K562 (cell line): ENCODE measurements at regions not wholly inside any gene's neighbourhood (a gene's known extent, or its start where the extent isn't known, plus 50 kb on each side); places are given as distances from the start of the nearest gene placed in this dataset.

Experiments
- CEBPG ChIP-seq, 3 experiments: fragments of 200-800 bp in 1 of 3; sonication (Bioruptor generic) in 1 of 3; sonication (generic) in 1 of 3; formaldehyde crosslinking in 1 of 3; IDR thresholded peaks in 2 of 3; conservative IDR thresholded peaks in 1 of 3; 2 replicates each; pipeline versions ENCODE4 v1.6.1 to v1.8.0; 2016 to 2022; ENCODE audit warnings: missing compliant biosample characterization in 2 of 3, missing genetic modification characterization in 2 of 3, mild to moderate bottlenecking in 1 of 3, missing genetic modification reagents in 1 of 3
- CTCF ChIP-seq, 3 experiments: IDR thresholded peaks in 2 of 3; conservative IDR thresholded peaks in 1 of 3; 2 replicates each; pipeline ENCODE4 v1.5.1; 2011 to 2012; ENCODE audit warnings: low read length in 3 of 3, mild to moderate bottlenecking in 3 of 3, control low read depth in 2 of 3, improper control_type of control experiment in 1 of 3, inconsistent platforms in 1 of 3, low read depth in 1 of 3, mixed read lengths in 1 of 3, moderate library complexity in 1 of 3; ENCODE audit not compliant: insufficient read depth in 2 of 3
- E2F1 ChIP-seq: sonication (generic); formaldehyde crosslinking; IDR thresholded peaks from 2 replicates; pipeline ENCODE4 v1.8.1; 2023; ENCODE audit warnings: mild to moderate bottlenecking, missing genetic modification reagents, moderate library complexity
- EGR1 ChIP-seq: fragments of 450-650 bp; conservative IDR thresholded peaks from 2 replicates; pipeline ENCODE4 v1.6.1; 2017; ENCODE audit warnings: mild to moderate bottlenecking
- FOXK2 ChIP-seq, 2 experiments: fragments of 450-650 bp; IDR thresholded peaks in 1 of 2; conservative IDR thresholded peaks in 1 of 2; 2 replicates each; pipeline ENCODE4 v1.6.1; 2016; ENCODE audit warnings: low read depth in 2 of 2, mild to moderate bottlenecking in 1 of 2
- HOMEZ ChIP-seq: fragments of 250-450 bp; sonication (Bioruptor Pico); IDR thresholded peaks from 2 replicates; pipeline ENCODE4 v1.4.0; 2020; ENCODE audit warnings: mild to moderate bottlenecking, moderate library complexity
- NUFIP1 ChIP-seq: fragments of 450-650 bp; IDR thresholded peaks from 2 replicates; pipeline ENCODE4 v1.6.1; 2018; ENCODE audit not compliant: partially characterized antibody
- SETDB1 ChIP-seq: IDR thresholded peaks from one replicate; pipeline ENCODE4 v1.6.1; 2012; ENCODE audit warnings: low read length, control low read depth, inconsistent platforms
- ZNF274 ChIP-seq: IDR thresholded peaks from 2 replicates; pipeline ENCODE4 v1.6.1; 2011; ENCODE audit warnings: low read depth, mild to moderate bottlenecking, low read length, moderate library complexity, borderline replicate concordance
- ZNF75A ChIP-seq: fragments of 450-650 bp; formaldehyde crosslinking; IDR thresholded peaks from 2 replicates; pipeline ENCODE4 v1.4.0; 2020; ENCODE audit warnings: mild to moderate bottlenecking
- TF ChIP-seq, protein P1 (sequence below): fragments of 250-450 bp; sonication (Bioruptor Pico); IDR thresholded peaks from 2 replicates; pipeline ENCODE4 v1.8.0; 2022; ENCODE audit warnings: moderate library complexity, mild to moderate bottlenecking, inconsistent platforms
- TF ChIP-seq, protein P2 (sequence below): sonication (generic); formaldehyde crosslinking; IDR thresholded peaks from 2 replicates; pipeline ENCODE4 v1.8.0; 2022; ENCODE audit warnings: mild to moderate bottlenecking, missing genetic modification reagents

DNA sequence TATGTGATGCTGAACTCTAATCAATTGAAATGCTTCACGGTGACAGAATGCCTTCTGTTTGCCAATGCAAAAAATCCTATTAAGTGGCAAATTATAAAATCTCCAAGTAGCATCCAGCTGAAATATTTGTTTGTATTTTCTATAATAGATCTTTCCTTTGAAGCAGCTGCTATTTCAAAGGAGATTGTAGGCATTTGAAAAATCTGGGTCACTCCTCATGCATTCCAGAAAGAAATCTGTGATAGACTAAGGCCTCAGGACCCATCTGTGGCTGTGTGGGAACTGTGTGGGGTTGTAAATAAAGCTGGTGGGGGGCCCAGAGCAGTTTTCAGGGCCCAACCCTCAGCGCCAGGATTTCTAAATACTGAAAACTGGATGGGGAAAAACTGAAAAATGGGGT lies 216.9 kb upstream of the ARG1 start:
- TF ChIP-seq, protein P1, sequence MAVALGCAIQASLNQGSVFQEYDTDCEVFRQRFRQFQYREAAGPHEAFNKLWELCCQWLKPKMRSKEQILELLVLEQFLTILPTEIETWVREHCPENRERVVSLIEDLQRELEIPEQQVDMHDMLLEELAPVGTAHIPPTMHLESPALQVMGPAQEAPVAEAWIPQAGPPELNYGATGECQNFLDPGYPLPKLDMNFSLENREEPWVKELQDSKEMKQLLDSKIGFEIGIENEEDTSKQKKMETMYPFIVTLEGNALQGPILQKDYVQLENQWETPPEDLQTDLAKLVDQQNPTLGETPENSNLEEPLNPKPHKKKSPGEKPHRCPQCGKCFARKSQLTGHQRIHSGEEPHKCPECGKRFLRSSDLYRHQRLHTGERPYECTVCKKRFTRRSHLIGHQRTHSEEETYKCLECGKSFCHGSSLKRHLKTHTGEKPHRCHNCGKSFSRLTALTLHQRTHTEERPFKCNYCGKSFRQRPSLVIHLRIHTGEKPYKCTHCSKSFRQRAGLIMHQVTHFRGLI, result no peak
- TF ChIP-seq CTCF (IDR thresholded peaks at IDR 0.05 in 2 of 3, conservative IDR thresholded peaks at IDR 0.05 in 1 of 3; ENCODE audit: insufficient read depth in 2 of 3, low read depth in 1 of 3, low read length in 3 of 3) (no peak), HOMEZ (CRISPR knock-in tag) (no peak), E2F1 (CRISPR knock-in tag) (no peak), FOXK2 (conservative IDR thresholded peaks at IDR 0.05 in 1 of 2, IDR thresholded peaks at IDR 0.05 in 1 of 2; ENCODE audit: low read depth in 2 of 2) (no peak), ZNF274 (no peak), EGR1 (no peak), SETDB1 (no peak), ZNF75A (CRISPR knock-in tag) (no peak), CEBPG (CRISPR knock-in tag; IDR thresholded peaks at IDR 0.05) (no peak), CEBPG (tag; conservative IDR thresholded peaks at IDR 0.05 in 1 of 2, IDR thresholded peaks at IDR 0.05 in 1 of 2) (no peak), NUFIP1 (no peak)
- TF ChIP-seq, protein P2, sequence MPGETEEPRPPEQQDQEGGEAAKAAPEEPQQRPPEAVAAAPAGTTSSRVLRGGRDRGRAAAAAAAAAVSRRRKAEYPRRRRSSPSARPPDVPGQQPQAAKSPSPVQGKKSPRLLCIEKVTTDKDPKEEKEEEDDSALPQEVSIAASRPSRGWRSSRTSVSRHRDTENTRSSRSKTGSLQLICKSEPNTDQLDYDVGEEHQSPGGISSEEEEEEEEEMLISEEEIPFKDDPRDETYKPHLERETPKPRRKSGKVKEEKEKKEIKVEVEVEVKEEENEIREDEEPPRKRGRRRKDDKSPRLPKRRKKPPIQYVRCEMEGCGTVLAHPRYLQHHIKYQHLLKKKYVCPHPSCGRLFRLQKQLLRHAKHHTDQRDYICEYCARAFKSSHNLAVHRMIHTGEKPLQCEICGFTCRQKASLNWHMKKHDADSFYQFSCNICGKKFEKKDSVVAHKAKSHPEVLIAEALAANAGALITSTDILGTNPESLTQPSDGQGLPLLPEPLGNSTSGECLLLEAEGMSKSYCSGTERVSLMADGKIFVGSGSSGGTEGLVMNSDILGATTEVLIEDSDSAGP (CRISPR knock-in tag), result no peak
